GM12891 (cell line): ENCODE measurements at regions not wholly inside any gene's neighbourhood (a gene's known extent, or its start where the extent isn't known, plus 50 kb on each side); places are given as distances from the start of the nearest gene placed in this dataset.

Experiments used
- PAX5 ChIP-seq: IDR thresholded peaks from 2 replicates; pipeline ENCODE4 v1.6.1; 2011; ENCODE audit warnings: low read length, moderate library complexity, mild to moderate bottlenecking; ENCODE audit not compliant: insufficient read depth, severe bottlenecking
- POLR2A ChIP-seq: IDR thresholded peaks from 2 replicates; pipeline ENCODE4 v1.6.1; 2011; ENCODE audit warnings: low read depth, low read length, control low read depth
- POLR2AphosphoS5 ChIP-seq: IDR thresholded peaks from 2 replicates; pipeline ENCODE4 v1.6.1; 2011; ENCODE audit warnings: low read depth, low read length, control low read depth
- POU2F2 ChIP-seq: IDR thresholded peaks from 2 replicates; pipeline ENCODE4 v1.6.1; 2011; ENCODE audit warnings: low read depth, mild to moderate bottlenecking, control low read depth, low read length, moderate library complexity
- SPI1 ChIP-seq: IDR thresholded peaks from 2 replicates; pipeline ENCODE4 v1.6.1; 2011; ENCODE audit warnings: low read depth, low read length, control low read depth
- TAF1 ChIP-seq: IDR thresholded peaks from 2 replicates; pipeline ENCODE4 v1.6.1; 2011; ENCODE audit warnings: low read depth, low read length, control low read depth

DNA sequence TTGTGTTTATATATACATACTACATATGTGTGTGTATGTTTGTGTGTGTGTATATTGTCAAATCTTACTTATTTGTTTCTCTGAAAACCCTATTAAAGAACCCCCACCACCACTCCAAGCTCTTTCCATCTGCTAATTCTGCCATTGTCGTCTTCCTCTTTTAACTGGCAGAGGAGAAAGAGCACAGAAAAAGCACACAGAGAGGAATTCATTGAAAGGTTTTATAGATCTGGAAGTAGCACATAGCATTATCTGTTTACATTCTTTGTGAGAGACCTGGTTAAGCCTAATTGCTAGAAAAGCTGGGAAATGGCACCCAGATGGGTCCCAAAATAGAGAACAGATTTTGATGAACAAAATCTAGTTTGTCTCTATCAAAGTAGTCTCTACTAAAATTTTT lies 800.0 kb upstream of the PIK3C3 start:
- TF ChIP-seq POLR2A (no peak), PAX5 (no peak), TAF1 (no peak), POLR2AphosphoS5 (no peak), POU2F2 (no peak), SPI1 (no peak)
